HG02840 (cell line): ENCODE measurements at regions not wholly inside any gene's neighbourhood (a gene's known extent, or its start where the extent isn't known, plus 50 kb on each side); places are given as distances from the start of the nearest gene placed in this dataset.

Source experiments
- ATAC-seq: cut with Tn5 transposase; IDR thresholded peaks from one replicate; pipeline ENCODE4 v1.9.1; 2021; ENCODE audit warnings: mild to moderate bottlenecking, moderate library complexity, moderate number of reproducible peaks; ENCODE audit not compliant: unreplicated experiment, low FRiP score

GRCh38 chr2:117692001-117692763, 122.3 kb upstream of the DDX18 start:
- ATAC-seq: no peak

GRCh38 chr2:117693154-117693553, 121.3 kb upstream of the DDX18 start:
- no peak for ATAC-seq

GRCh38 chr2:117693651-117694050, 120.8 kb upstream of the DDX18 start:
- no peak for ATAC-seq

- no peak for ATAC-seq
Observed at GRCh38 chr2:117698287-117698686, 116.2 kb upstream of the DDX18 start.

GRCh38 chr2:117698819-117699218, 115.7 kb upstream of the DDX18 start:
- no peak for ATAC-seq

- no peak for ATAC-seq
Observed at GRCh38 chr2:117700471-117700870, 114.0 kb upstream of the DDX18 start.

- ATAC-seq: no peak
Observed at GRCh38 chr2:117701365-117701764, 113.1 kb upstream of the DDX18 start.

- ATAC-seq: no peak
Observed at GRCh38 chr2:117702098-117702497, 112.4 kb upstream of the DDX18 start.

GRCh38 chr2:117703858-117704257, 110.6 kb upstream of the DDX18 start:
- ATAC-seq: no peak

- ATAC-seq: no peak
Observed at GRCh38 chr2:117704818-117705217, 109.7 kb upstream of the DDX18 start.

GRCh38 chr2:117707874-117708273, 106.6 kb upstream of the DDX18 start:
- no peak for ATAC-seq

GRCh38 chr2:117712684-117713083, 101.8 kb upstream of the DDX18 start:
- ATAC-seq: no peak

GRCh38 chr2:117714110-117714509, 100.4 kb upstream of the DDX18 start:
- no peak for ATAC-seq

GRCh38 chr2:117714745-117715417, 99.6 kb upstream of the DDX18 start:
- ATAC-seq: no peak

- no peak for ATAC-seq
Observed at GRCh38 chr2:117716505-117716904, 98.0 kb upstream of the DDX18 start.

- no peak for ATAC-seq
Observed at GRCh38 chr2:117717072-117717471, 97.4 kb upstream of the DDX18 start.

- ATAC-seq: no peak
Observed at GRCh38 chr2:117718048-117718447, 96.4 kb upstream of the DDX18 start.

GRCh38 chr2:117720765-117721164, 93.7 kb upstream of the DDX18 start:
- no peak for ATAC-seq

- ATAC-seq: no peak
Observed at GRCh38 chr2:117723483-117723882, 91.0 kb upstream of the DDX18 start.

- ATAC-seq: no peak
Observed at GRCh38 chr2:117723888-117724434, 90.5 kb upstream of the DDX18 start.

- no peak for ATAC-seq
Observed at GRCh38 chr2:117726747-117727146, 87.7 kb upstream of the DDX18 start.

- ATAC-seq: no peak
Observed at GRCh38 chr2:117737846-117738245, 76.6 kb upstream of the DDX18 start.
